ENCODE measurements at regions not wholly inside any gene's neighbourhood (a gene's known extent, or its start where the extent isn't known, plus 50 kb on each side); places are given as distances from the start of the nearest gene placed in this dataset.

- Mint-ChIP-seq H3K4me1 (ENCODE audit: unreplicated experiment) (peaks cover 6% of the 10 kb centered on the region), H3K4me3 (ENCODE audit: unreplicated experiment) (no peak overlapping the region)
- no peak for DNase-seq (ENCODE audit: extremely low spot score, unreplicated experiment)
Measured at GRCh38 chr2:195545811-195546210, 111.2 kb upstream of the SLC39A10 start.

DNA sequence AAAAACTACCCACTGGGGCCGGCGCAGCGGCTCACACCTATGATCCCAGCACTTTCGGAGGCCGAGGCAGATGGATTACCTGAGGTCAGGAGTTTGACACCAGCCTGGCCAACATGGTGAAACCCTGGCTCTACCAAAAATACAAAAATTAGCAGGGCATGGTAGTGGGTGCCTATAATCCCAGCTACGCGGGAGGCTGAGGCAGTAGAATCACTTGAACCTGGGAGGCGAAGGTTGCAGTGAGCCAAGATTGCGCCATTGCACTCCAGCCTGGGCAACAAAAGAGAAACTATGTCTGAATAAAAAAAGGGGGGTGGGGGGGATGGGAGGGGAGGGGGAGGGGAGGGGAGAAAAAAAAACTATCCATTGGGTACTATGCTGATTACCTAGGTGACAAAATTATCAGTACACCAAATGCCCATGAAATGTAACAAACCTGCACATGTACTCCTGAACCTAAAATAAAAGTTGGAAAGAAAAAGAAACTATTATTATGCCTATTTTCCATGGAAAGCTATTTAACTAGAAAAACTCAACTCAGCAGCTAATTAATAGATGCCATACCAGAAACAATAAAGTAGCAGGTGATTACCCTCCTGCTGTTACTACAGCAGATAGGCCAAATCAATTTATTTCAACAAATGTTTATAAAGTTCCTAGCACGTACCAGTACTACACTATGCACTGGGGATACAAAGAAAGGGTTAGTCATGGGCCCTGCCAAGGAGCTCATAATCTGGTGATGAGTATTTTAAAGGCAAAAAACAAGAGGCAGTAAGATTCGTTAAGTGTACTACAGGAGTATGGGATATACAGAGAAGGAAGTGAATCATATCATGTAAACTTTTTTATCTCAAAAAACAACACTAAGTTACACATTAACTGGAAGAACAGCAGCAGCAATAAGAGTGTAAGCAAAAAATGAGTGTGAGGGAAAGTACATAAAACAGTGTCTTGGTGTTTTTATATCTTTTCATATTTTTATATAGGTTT lies 112.8 kb upstream of the SLC39A10 start:
- Mint-ChIP-seq H3K9me3 (ENCODE audit: unreplicated experiment) (peaks cover 7% of the 10 kb centered on the region), H3K36me3 (ENCODE audit: unreplicated experiment) (peaks cover 2% of the 10 kb centered on the region), H3K27me3 (ENCODE audit: unreplicated experiment) (no peaks in the 10 kb centered on the region), H3K27ac (ENCODE audit: unreplicated experiment) (peak overlapping the region; percentile 69), H3K4me1 (ENCODE audit: unreplicated experiment) (peaks cover 6% of the 10 kb centered on the region), H3K4me3 (ENCODE audit: unreplicated experiment) (no peak overlapping the region)
- no peak for TF ChIP-seq CTCF (IDR thresholded peaks at IDR 0.05)
- DNase-seq (ENCODE audit: extremely low spot score, unreplicated experiment): no peak

More at GRCh38 chr2:195545811-195546210, 111.2 kb upstream of the SLC39A10 start:
- no peak for TF ChIP-seq CTCF (IDR thresholded peaks at IDR 0.05)
- no peaks in the 10 kb centered on the region for H3K27me3 Mint-ChIP-seq (ENCODE audit: unreplicated experiment)
- H3K27ac Mint-ChIP-seq (ENCODE audit: unreplicated experiment): no peak overlapping the region
- peaks cover 2% of the 10 kb centered on the region for H3K36me3 Mint-ChIP-seq (ENCODE audit: unreplicated experiment)
- H3K9me3 Mint-ChIP-seq (ENCODE audit: unreplicated experiment): peaks cover 7% of the 10 kb centered on the region

DNA sequence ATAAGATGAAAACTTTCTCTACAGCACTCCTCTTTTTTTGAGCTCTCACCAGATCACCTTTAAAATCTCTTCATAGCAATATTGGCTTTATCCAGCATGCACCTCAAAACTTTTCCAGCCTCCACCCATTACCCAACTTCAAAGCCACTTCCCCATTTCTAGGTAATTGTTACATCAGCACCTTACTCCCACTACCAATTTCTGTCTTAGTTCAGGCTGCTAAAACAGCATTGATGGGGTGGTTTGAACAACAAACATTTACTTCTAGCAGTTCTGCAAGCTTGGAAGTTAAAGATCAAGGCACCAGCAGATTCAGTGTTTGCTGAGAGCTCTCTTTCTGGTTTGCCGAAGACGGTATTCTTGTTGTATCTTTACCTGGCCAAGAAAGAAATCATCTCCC lies 114.0 kb upstream of the SLC39A10 start:
- no peak for DNase-seq (ENCODE audit: extremely low spot score, unreplicated experiment)
- no peak overlapping the region for H3K27ac Mint-ChIP-seq (ENCODE audit: unreplicated experiment)
- no peaks in the 10 kb centered on the region for H3K27me3 Mint-ChIP-seq (ENCODE audit: unreplicated experiment)
- no peak overlapping the region for H3K4me3 Mint-ChIP-seq (ENCODE audit: unreplicated experiment)
- peaks cover 1% of the 10 kb centered on the region for H3K36me3 Mint-ChIP-seq (ENCODE audit: unreplicated experiment)
- no peaks in the 10 kb centered on the region for H3K9me3 Mint-ChIP-seq (ENCODE audit: unreplicated experiment)
- TF ChIP-seq CTCF (IDR thresholded peaks at IDR 0.05): no peak
- H3K4me1 Mint-ChIP-seq (ENCODE audit: unreplicated experiment): peaks cover 6% of the 10 kb centered on the region

GRCh38 chr2:195542067-195542466 lies 115.0 kb upstream of the SLC39A10 start:
- peaks cover 6% of the 10 kb centered on the region for H3K4me1 Mint-ChIP-seq (ENCODE audit: unreplicated experiment)
- H3K9me3 Mint-ChIP-seq (ENCODE audit: unreplicated experiment): no peaks in the 10 kb centered on the region
- no peak overlapping the region for H3K4me3 Mint-ChIP-seq (ENCODE audit: unreplicated experiment)
- no peak overlapping the region for H3K27ac Mint-ChIP-seq (ENCODE audit: unreplicated experiment)
- H3K27me3 Mint-ChIP-seq (ENCODE audit: unreplicated experiment): no peaks in the 10 kb centered on the region
- no peak for DNase-seq (ENCODE audit: extremely low spot score, unreplicated experiment)
- no peak for TF ChIP-seq CTCF (IDR thresholded peaks at IDR 0.05)
- H3K36me3 Mint-ChIP-seq (ENCODE audit: unreplicated experiment): no peaks in the 10 kb centered on the region

DNA sequence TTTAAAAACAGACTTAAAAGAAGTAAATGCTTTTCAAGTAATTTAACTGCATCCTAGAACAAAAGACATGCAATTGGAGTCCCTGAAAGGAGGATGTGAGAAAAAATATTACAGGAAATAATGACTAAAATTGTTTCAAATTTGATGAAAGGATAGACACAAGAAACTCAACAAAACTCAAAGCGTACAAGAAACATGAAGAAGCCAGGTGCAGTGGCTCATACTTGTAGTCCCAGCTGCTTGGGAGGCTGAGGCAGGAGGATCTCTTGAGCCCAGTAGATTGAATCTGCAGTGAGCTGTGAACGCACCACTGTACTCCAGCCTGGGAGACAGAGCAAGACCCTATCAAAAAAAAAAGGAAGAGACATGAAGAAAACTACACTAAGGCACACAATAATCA lies 118.1 kb upstream of the SLC39A10 start:
- H3K4me1 Mint-ChIP-seq (ENCODE audit: unreplicated experiment): peaks cover 17% of the 10 kb centered on the region

More for the DNA sequence above, 118.1 kb upstream of the SLC39A10 start:
- no peaks in the 10 kb centered on the region for H3K9me3 Mint-ChIP-seq (ENCODE audit: unreplicated experiment)
- H3K27ac Mint-ChIP-seq (ENCODE audit: unreplicated experiment): no peak overlapping the region
- no peaks in the 10 kb centered on the region for H3K27me3 Mint-ChIP-seq (ENCODE audit: unreplicated experiment)
- no peaks in the 10 kb centered on the region for H3K36me3 Mint-ChIP-seq (ENCODE audit: unreplicated experiment)
- no peak for TF ChIP-seq CTCF (IDR thresholded peaks at IDR 0.05)
- DNase-seq (ENCODE audit: extremely low spot score, unreplicated experiment): no peak
- no peak overlapping the region for H3K4me3 Mint-ChIP-seq (ENCODE audit: unreplicated experiment)

All from osteocyte (in vitro differentiated cells).